Activated naive CD4-positive, alpha-beta T cell treated with anti-CD3 and anti-CD28 coated beads, Interleukin-2, amount 50 U/mL, for 72 hours (primary cell): ENCODE measurements at regions not wholly inside any gene's neighbourhood (a gene's known extent, or its start where the extent isn't known, plus 50 kb on each side); places are given as distances from the start of the nearest gene placed in this dataset.
"Not testable (repeated sequence)": the region's sequence is repeated elsewhere in the genome, so short reads cannot be mapped to it uniquely, and the experiment has no call there.

Experiments
- ATAC-seq, 2 donors: fragments of 150-1000 bp; cut with Tn5 transposase; 2 replicates each; pipeline ENCODE4 v1.10.0; 2021; ENCODE audit warnings: mild to moderate bottlenecking in 2 of 2, moderate library complexity in 2 of 2
- DNase-seq, 2 donors: peaks; one replicate each; pipeline ENCODE4 v3.0.0; 2021 to 2022; ENCODE audit warnings: low spot score in 2 of 2
- H3K27ac Mint-ChIP-seq, 2 donors: one replicate each; pipeline ENCODE4 v1.8.0; 2022; ENCODE audit warnings: mild to moderate bottlenecking in 2 of 2, mixed read lengths in 2 of 2
- H3K36me3 Mint-ChIP-seq, 2 donors: one replicate each; pipeline ENCODE4 v1.8.0; 2022; ENCODE audit warnings: mixed read lengths in 2 of 2
- H3K9me3 Mint-ChIP-seq, 2 donors: one replicate each; pipeline ENCODE4 v1.8.0; 2022; ENCODE audit warnings: mixed read lengths in 2 of 2

DNA sequence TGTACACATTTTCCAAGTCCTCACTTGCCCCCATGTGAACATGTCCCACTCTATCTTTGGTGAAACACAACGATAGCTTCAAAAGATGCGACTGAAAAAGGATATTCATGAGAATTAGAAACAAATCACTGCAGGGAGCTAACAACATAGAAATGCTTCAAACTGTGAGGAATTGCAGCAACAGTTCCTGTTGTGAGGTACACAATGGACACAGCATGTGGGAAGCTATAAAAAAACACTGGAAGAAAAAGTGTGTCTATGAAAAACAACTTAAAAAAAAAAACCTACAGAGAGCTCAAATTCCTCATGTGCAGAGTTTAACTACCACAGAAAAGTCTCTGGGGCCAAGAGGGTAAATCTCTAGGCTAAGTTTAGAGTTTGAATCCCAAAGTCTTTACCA, 51.6 kb upstream of the BLTP1 start:
- DNase-seq (no peak), ATAC-seq (no peak)
- no peaks in the 10 kb centered on the region for H3K9me3 Mint-ChIP-seq
- H3K27ac Mint-ChIP-seq = no peak overlapping the region
- H3K36me3 Mint-ChIP-seq = no peaks in the 10 kb centered on the region

DNA sequence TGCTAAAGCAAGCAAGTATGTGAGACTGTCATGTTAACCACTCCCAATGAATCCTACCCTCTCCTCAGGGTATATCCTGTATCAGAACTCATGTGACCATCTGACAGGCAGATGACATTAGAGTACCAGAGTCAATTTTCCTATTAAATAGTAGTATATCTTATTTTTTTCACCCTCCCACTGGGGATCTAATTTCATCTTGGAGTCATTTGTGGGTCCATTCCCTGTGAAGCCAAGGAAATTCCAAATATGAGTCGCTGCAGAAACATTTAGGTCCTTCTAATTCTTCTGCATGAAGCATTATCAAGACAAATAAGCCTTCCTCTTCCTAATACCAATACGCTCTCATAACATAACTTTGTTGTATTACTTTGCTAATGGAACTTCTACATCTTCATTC, 52.2 kb upstream of the BLTP1 start:
- Mint-ChIP-seq H3K9me3 (no peaks in the 10 kb centered on the region), H3K27ac (no peak overlapping the region), H3K36me3 (no peaks in the 10 kb centered on the region)
- ATAC-seq = no peak
- no peak for DNase-seq

DNA sequence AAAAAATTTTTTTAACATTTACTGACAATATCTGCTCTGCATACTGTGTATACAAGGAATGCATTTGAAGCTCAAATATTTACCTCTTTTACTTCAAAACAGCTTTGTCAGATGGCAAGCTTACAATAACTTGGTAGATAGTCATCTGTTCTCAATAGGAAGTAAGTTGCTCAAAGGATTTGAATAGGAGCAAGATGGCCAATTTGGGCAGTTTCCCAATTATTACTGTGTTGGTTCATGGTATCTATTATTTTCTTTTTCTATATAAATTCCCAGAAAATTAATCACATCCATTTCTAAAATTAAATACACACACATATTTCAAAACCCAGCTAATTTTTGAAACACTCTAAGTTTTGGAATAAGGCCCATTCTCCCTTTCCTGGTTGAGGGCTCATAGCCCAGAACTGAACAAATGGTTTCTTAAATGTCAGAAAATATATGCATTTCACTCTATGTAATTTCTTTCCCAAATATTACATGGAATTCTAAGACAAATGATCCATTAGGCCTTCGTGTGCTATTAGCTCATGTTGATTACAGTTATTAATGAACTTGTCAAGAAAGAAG, 60.2 kb upstream of the BLTP1 start:
- ATAC-seq = no peak
- Mint-ChIP-seq H3K9me3 (no peaks in the 10 kb centered on the region), H3K36me3 (no peaks in the 10 kb centered on the region)

DNA sequence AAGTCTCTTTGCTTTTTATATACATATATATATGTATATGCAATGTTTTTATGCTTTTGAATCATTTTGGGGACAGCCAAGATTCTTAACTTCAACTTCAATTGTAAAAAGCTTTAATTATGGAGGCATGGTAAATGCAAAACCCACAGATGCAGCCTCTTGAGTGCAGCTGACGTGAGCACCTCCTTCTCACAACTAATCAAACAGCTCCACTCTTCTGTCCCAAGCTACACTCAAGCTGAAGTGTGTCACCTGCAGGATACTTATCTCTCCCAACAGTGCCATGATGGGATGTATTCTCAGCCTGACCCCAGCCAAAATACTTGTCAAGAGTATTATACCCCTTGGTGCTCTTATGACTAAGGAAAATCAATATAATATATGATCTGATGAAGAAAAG, 60.7 kb upstream of the BLTP1 start:
- no peaks in the 10 kb centered on the region for H3K36me3 Mint-ChIP-seq
- no peak for ATAC-seq
- no peaks in the 10 kb centered on the region for H3K9me3 Mint-ChIP-seq
- DNase-seq = no peak
- H3K27ac Mint-ChIP-seq = no peak overlapping the region

More for the DNA sequence above, 60.2 kb upstream of the BLTP1 start:
- no peak for DNase-seq
- no peak overlapping the region for H3K27ac Mint-ChIP-seq

DNA sequence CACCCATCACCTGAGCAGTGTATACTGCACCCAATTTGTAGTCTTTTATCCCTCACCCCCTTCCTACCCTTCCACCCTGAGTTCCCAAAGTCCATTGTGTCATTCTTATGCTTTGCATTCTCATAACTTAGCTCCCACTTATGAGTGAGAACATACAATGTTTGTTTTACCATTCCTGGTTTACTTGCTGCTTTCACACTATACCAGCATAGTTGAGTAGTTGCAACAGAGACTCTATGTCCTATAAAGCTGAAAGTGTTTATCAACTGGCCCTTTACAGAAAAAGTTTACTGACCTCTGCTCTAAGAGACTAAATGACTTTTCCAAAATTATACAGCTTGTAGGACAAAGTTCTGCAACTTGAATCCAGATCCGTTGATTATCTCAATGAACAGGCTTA, 61.1 kb upstream of the BLTP1 start:
- ATAC-seq = no peak

DNA sequence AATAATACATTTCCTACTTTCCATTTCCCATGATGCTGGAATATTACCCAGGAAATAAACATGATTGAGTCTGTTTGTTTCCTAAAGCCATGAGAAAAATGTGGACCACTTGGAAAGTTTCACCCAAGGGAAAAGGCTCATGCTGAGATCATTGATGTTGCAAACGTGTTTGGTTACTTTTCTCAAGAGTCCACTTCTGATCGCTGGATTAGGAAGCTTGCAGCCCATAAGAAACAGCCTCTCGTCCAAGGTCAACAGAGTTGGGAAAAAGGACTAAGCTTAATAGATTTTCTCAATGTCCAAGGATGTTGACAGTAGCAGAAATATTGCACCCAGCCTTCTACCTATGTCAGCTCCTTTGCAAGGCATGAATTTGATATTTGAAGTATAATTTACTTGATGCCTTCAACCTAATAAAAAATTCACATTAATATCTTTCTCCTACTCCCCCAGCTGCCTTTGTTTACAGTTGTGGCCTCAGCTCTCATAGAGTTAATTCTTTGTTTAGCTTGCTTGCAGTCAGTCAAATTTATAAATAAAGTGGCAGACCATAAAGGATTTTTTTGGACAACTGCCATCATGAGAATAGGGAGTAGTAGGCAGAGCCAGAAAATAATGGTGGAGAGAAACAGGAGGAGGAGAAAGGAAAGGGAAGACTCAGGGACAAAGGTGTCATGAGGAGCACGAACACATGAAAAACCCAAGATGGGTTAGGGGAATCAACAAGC, 65.6 kb upstream of the BLTP1 start:
- Mint-ChIP-seq H3K9me3 (no peaks in the 10 kb centered on the region), H3K36me3 (no peaks in the 10 kb centered on the region), H3K27ac (no peak overlapping the region)
- no peak for DNase-seq
- ATAC-seq = no peak

More for the DNA sequence above, 61.1 kb upstream of the BLTP1 start:
- Mint-ChIP-seq H3K36me3 (no peaks in the 10 kb centered on the region), H3K27ac (no peak overlapping the region), H3K9me3 (no peaks in the 10 kb centered on the region)
- no peak for DNase-seq

DNA sequence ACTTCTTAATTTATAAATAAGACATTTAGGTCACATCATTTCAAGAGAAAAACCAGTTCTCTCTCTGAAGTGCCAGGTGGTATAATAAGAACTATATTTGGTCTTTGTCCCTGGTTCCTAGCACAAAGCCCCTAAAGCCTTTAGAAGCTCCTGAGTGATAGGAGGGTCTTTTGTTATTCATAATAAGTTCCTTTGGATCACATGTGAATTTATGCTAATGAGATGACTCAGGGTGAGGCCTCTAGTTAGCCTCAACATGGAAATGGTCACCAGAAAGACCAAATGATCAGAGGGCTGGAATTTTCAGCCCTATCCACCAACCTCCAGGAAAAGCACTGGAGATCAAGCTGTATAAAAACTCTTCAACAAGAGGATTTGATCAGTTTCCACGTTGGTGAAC, 68.1 kb upstream of the BLTP1 start:
- no peak for DNase-seq
- no peaks in the 10 kb centered on the region for H3K36me3 Mint-ChIP-seq
- no peak overlapping the region for H3K27ac Mint-ChIP-seq
- H3K9me3 Mint-ChIP-seq = peaks cover 0 to 5% of the 10 kb centered on the region in 2 donors
- ATAC-seq = no peak

DNA sequence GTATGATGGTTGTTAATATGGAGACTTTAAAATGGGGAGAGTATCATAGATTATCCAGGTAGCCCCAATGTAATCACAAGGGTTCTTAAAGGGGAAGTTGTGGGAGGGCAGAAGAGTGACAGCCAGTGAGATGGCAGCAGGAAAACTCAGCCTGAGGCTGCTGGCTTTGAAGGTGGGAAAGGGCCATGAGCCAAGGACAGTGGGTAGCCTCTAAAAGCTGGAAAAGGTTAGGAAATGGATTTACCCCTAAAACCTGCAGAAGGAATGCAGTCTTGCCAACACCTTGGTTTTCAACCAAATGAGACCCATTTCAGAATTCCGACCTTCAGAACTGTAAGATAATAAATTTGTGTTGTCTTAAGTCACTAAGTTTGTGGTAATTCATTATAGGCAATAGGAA, 68.8 kb upstream of the BLTP1 start:
- Mint-ChIP-seq H3K27ac (no peak overlapping the region), H3K36me3 (no peaks in the 10 kb centered on the region), H3K9me3 (peaks cover 0 to 5% of the 10 kb centered on the region in 2 donors)
- ATAC-seq (no peak), DNase-seq (no peak)

DNA sequence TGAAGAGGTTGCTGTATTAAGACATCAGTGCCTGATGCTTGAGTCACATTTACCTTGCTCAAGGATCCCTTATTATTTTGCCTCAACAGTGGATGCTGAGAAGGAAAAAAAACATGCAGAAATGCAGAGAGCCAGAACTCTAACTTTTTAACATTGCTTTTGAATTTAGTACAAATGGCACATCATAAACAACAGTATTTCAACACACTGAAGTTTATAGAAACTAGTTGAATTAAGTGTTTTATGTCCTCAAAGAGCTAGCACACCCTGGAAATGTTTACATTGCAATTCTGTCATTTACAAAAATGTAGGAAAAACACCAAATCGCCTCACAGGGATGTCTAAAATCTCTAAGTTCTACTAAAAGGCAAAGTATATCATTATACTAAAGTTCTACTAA, 69.5 kb upstream of the BLTP1 start:
- H3K9me3 Mint-ChIP-seq = peaks cover 0 to 5% of the 10 kb centered on the region in 2 donors
- no peak for ATAC-seq

DNA sequence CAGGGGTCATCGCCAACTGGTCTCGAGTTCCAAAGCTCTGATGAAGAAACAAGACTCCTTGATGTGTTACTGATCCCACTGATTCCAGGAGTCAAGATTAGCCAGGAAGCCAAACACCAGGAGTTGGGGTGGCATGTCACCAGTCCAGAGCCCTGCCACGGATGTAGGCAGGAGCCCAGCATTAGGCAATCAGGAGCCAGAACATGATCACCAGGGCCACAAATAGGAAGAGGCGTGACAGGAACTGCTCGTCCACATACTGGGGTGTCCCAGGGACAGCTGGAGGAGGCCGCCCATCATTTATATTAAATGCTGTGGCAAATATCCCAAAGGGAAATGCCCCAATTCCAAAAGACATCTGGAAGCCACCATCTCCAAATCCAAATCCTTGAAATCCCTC, 74.5 kb upstream of the BLTP1 start:
- not testable (repeated sequence) for ATAC-seq, H3K9me3 Mint-ChIP-seq, H3K36me3 Mint-ChIP-seq, DNase-seq, H3K27ac Mint-ChIP-seq

More for the DNA sequence above, 69.5 kb upstream of the BLTP1 start:
- Mint-ChIP-seq H3K27ac (no peak overlapping the region), H3K36me3 (no peaks in the 10 kb centered on the region)
- DNase-seq = no peak

DNA sequence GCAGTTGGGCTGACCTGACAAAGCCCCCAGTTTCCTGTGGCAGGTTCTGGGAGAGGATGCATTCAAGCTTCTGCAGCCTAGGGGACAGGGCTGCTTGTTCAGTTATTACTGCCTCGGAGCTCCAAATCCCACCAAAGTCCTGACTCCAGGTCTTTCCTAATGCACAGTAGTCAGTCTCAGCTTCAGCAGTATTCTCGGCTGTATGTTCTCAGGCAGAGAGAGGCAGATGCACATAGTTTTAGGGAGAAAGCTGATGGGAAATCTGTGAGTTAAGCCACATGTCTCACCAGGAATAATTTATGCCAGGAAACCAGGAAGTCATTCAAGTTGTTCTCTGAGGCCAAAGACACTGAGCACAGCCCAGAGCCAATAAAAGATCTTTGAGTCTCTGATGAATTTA, 75.3 kb upstream of the BLTP1 start:
- not testable (repeated sequence) for DNase-seq, ATAC-seq

DNA sequence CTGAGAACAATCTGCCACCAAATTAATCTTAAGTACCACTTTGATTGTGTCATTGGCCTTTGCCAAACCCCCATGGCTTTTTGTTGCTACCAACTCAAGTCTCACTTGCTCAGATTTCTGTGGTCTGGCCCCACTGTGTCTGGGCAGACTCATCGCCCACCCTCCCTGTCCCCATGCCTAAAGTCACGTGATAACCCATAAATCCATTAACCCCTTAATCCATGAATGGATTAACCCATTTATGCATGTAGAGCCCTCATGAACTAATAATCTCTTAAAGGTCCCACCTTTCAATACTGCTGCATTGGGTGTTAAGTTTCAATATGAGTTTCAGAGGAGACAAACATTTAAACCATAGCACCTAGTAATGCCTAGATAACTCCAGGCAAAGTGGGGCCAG, 78.5 kb upstream of the BLTP1 start:
- no peaks in the 10 kb centered on the region for H3K36me3 Mint-ChIP-seq
- H3K27ac Mint-ChIP-seq = no peak overlapping the region
- DNase-seq = no peak
- no peak for ATAC-seq
- no peaks in the 10 kb centered on the region for H3K9me3 Mint-ChIP-seq

More for the DNA sequence above, 75.3 kb upstream of the BLTP1 start:
- not testable (repeated sequence) for H3K9me3 Mint-ChIP-seq, H3K36me3 Mint-ChIP-seq, H3K27ac Mint-ChIP-seq

DNA sequence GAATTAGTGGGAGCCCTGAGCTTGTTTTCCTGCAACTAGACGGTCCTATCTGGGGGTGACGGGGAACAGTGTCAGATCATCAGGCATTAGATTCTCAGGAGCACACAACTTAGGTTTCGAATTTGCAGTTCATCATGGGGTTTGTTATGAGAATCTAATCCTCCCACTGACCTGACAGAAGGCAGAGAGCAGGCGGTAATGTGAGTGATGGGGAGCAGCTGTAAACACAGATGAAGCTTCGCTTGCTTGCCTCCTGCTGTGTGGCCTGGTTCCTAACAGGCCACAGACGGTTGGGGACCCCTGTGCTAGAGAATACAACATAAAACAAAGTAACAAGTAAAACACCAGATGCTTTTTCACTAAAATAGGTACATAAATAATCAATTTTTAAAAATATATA, 86.2 kb upstream of the BLTP1 start:
- H3K9me3 Mint-ChIP-seq = no peaks in the 10 kb centered on the region
- H3K36me3 Mint-ChIP-seq = no peaks in the 10 kb centered on the region
- ATAC-seq = no peak
- H3K27ac Mint-ChIP-seq = no peak overlapping the region
- no peak for DNase-seq

DNA sequence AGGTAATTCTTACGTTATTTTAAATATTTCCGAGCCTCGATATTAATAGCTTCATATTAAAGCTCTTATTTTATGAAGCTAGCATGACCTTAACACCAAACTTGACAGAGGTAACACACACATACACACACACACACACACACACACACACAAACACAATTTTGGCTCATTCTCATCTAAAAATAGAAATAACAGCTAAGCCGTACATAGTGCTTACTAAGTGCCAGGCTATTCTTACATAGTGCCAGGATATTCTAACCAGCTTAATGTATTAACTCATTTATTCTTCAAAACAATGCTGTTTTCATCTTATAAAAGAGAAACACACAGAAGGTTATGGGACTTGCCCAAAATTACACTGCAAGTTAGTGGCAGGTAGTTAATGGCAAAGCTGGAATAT, 87.0 kb upstream of the BLTP1 start:
- ATAC-seq (no peak), DNase-seq (no peak)
- Mint-ChIP-seq H3K27ac (no peak overlapping the region), H3K36me3 (no peaks in the 10 kb centered on the region), H3K9me3 (no peaks in the 10 kb centered on the region)

DNA sequence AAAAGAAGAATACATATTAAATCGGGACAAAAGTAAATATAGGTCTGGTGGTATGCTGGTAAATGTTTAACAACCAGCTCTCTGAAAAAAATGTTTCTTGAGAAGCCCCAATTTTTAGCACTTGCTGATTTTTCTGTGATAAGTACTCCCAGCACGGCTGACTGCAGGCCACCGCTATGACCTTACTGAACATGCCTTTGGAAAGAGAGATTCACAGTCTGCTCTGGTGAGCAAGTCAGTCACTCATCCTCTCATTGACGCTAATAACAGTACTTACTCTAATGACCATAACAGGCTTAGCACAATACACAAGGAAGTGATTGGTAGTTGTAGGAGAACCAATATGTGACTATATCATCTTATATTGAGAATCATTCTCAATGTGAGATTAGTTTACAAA, 98.9 kb upstream of the BLTP1 start:
- H3K36me3 Mint-ChIP-seq = no peaks in the 10 kb centered on the region
- DNase-seq (no peak), ATAC-seq (no peak)
- H3K27ac Mint-ChIP-seq = no peak overlapping the region
- H3K9me3 Mint-ChIP-seq = no peaks in the 10 kb centered on the region

DNA sequence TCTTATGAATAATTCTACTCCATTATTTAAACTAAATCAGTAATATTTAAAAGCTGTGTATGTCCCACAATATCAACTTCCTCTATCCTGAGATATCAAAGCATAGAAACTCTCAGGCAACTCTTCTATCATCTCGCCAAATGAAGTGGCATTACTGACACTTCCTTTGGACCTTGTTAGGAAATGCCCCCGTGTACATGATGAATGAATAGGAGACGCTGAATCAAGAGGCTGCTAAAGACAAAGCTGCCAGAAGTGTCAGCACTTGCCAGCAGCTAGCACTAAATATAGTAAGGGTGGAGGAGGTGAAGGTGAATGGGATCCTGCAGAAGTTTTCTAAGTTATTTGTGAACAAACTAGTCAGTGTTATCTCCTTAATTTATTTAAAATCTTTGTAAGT, 99.5 kb upstream of the BLTP1 start:
- Mint-ChIP-seq H3K27ac (no peak overlapping the region), H3K36me3 (no peaks in the 10 kb centered on the region), H3K9me3 (no peaks in the 10 kb centered on the region)
- ATAC-seq = no peak
- DNase-seq = no peak

DNA sequence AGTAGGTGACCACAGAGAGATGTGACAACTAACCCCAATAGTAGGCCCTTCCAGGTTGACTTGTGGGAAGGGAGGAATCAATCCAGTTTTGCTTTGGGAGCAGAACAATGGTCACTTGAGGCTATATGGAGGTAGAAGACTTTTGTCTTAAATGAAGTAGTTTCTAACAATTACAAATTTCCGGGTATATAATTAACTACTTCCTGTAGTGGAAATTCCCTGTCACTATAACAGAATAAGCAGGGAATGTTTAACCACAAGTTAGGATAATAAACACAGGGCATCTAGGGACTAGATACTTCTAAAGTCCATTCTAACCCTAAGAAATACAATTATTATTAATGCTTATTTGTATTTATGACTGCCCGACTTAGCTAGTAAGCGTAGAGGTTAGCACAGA, 99.0 kb upstream of the TRPC3 start:
- no peak for DNase-seq
- ATAC-seq = no peak
- Mint-ChIP-seq H3K9me3 (no peaks in the 10 kb centered on the region), H3K36me3 (no peaks in the 10 kb centered on the region), H3K27ac (no peak overlapping the region)
